Urinary bladder (tissue), 3 donors: ENCODE measurements at regions not wholly inside any gene's neighbourhood (a gene's known extent, or its start where the extent isn't known, plus 50 kb on each side); places are given as distances from the start of the nearest gene placed in this dataset.
"Not testable (repeated sequence)": the region's sequence is repeated elsewhere in the genome, so short reads cannot be mapped to it uniquely, and the experiment has no call there.

Experiments
- DNase-seq: peaks from one replicate; pipeline ENCODE4 v3.0.0-alpha.2; 2015; ENCODE audit errors: extremely low spot score
- H3K27ac ChIP-seq: one replicate; pipeline ENCODE4 v1.5.1; 2013; ENCODE audit warnings: low read depth, mild to moderate bottlenecking, moderate library complexity
- H3K36me3 ChIP-seq: one replicate; pipeline ENCODE4 v1.6.1; 2013; ENCODE audit warnings: mild to moderate bottlenecking, moderate library complexity; ENCODE audit not compliant: insufficient read depth
- H3K4me1 ChIP-seq: one replicate; pipeline ENCODE4 v1.6.1; 2013; ENCODE audit warnings: mild to moderate bottlenecking, moderate library complexity; ENCODE audit not compliant: insufficient read depth
- H3K4me3 ChIP-seq: one replicate; pipeline ENCODE4 v1.5.1; 2013; ENCODE audit warnings: low read depth, low read length
- WGBS: extraction: QIAGEN DNeasy Blood & Tissue Kit; methylation state at CpG from one replicate; pipeline ENCODE4 v1.1.7; 2013; 5-methylcytosine and 5-hydroxymethylcytosine counted together
- donor health status: healthy with polysubstance abuse.
- donor health status: healthy.

DNA sequence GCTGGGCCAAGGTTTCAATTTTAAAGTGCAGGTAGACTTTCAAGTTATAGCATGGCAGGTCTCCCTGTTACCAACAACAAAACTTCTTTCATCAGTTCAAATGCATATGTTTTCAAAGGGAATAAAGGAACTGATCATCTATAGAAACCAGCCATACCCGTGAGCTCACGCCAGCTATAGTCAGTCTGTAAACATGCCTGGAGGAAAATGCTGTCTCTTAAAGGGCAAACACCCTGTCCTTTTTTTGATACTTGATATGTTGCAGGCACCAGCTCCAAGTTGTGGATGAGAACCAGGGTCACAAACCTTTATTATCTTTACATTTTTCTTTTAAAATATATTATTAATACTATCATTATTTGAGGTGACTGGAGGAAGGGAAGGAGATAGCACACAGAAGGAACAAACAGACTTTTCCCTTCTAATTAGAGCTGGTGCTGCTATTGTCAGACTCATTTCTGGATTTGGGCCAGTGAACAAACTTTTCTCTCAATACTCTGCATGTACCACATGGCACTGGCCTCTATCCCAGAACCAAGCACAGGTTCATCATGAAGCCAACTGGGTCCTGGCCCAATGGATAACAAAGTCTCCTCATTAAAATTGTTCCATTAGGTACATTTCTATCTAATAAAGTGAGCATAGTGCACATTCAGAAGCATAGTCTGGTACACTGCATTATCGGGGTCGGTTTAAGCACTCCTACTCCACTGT lies 1102.4 kb downstream of the SORCS3 start:
- WGBS = 69% methylated on average over 4 of the region's 4 CpGs

DNA sequence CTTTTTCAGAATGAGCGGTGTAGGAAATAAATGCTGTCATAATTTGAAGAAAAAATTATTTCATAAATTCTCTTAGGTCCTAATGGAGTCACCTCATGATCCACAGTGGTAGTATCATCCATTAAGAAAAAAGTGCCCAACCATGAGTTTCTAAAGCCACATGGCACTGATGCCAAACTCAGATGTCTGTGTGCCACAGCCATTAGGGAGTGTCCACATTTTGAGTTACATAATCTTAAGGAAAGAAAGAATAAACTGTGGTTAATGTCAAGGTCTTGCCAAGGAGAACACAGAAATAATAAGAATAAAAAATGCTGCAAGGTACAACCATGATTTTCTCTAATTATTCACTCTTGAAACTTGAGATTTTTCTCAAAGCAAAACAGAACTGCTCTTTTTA lies 1101.8 kb downstream of the SORCS3 start:
- Histone ChIP-seq H3K4me3 (no peak overlapping the region), H3K27ac (no peak overlapping the region), H3K36me3 (no peaks in the 10 kb centered on the region), H3K4me1 (no peaks in the 10 kb centered on the region)
- no peak for DNase-seq
- 78% methylated on average over 1 of the region's 1 CpG for WGBS

More for the DNA sequence above, 1102.4 kb downstream of the SORCS3 start:
- no peak for DNase-seq
- Histone ChIP-seq H3K27ac (no peak overlapping the region), H3K36me3 (no peaks in the 10 kb centered on the region), H3K4me3 (no peak overlapping the region), H3K4me1 (no peaks in the 10 kb centered on the region)

DNA sequence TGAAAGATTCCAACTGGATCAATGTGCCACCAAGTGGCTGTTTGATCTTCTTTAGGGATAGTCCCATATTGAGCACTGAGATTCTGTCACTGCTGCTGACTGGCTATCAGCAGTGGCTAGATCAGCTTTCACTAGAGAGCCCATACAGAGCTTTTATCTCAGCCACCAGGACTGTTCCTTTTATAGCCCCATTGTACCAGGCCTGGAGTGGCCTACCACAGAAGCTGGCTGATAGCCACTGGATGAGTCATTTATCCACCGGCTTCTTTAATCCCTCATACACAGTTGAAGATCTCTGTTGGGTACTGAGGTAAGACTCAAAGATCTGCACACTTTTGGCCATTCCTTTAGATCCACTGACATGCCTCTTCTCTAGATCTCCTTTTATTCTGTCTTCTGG lies 1101.1 kb downstream of the SORCS3 start:
- no peak for DNase-seq
- no peaks in the 10 kb centered on the region for H3K4me1 ChIP-seq
- no peak overlapping the region for H3K4me3 ChIP-seq
- H3K36me3 ChIP-seq = no peaks in the 10 kb centered on the region
- H3K27ac ChIP-seq = no peak overlapping the region
- WGBS = 25% methylated on average over 1 of the region's 1 CpG

GRCh38 chr10:105734479-105734878 lies 1093.4 kb downstream of the SORCS3 start:
- H3K36me3 ChIP-seq = no peaks in the 10 kb centered on the region
- no peak overlapping the region for H3K4me3 ChIP-seq
- H3K27ac ChIP-seq = no peak overlapping the region
- WGBS = 75% methylated on average over 2 of the region's 2 CpGs
- no peaks in the 10 kb centered on the region for H3K4me1 ChIP-seq
- DNase-seq = no peak

GRCh38 chr10:105733924-105734323 lies 1092.8 kb downstream of the SORCS3 start:
- Histone ChIP-seq H3K4me1 (no peaks in the 10 kb centered on the region), H3K4me3 (no peak overlapping the region), H3K27ac (no peak overlapping the region), H3K36me3 (no peaks in the 10 kb centered on the region)
- no peak for DNase-seq

DNA sequence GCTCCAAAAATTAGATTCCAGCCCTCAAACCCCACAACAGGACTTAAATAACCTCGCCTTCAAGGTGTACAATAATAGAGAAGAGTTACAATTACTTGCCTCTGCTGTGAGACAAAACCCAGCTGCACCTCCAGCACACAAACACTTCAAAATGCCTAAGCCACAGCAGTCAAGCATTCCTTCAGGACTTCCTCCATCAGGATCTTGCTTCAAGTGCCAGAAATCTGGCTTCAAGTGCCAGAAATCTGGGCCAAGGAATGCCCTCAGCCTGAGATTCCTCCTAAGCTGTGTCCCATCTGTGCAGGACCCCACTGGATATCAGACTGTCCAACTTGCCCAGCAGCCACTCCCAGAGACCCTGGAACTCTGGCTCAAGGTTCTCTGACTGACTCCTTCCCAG lies 1088.3 kb downstream of the SORCS3 start:
- Histone ChIP-seq H3K4me1 (no peaks in the 10 kb centered on the region), H3K4me3 (no peak overlapping the region), H3K27ac (no peak overlapping the region), H3K36me3 (no peaks in the 10 kb centered on the region)
- WGBS = 80% methylated on average over 1 of the region's 1 CpG
- DNase-seq = no peak

GRCh38 chr10:105727586-105727985 lies 1086.5 kb downstream of the SORCS3 start:
- not testable (repeated sequence) for H3K27ac ChIP-seq, H3K36me3 ChIP-seq, H3K4me1 ChIP-seq, DNase-seq, H3K4me3 ChIP-seq
- WGBS = 47% methylated on average over 2 of the region's 2 CpGs

GRCh38 chr10:105727131-105727530 lies 1086.0 kb downstream of the SORCS3 start:
- Histone ChIP-seq H3K27ac (no peak overlapping the region), H3K36me3 (no peaks in the 10 kb centered on the region), H3K4me1 (no peaks in the 10 kb centered on the region), H3K4me3 (no peak overlapping the region)
- no peak for DNase-seq
- 44% methylated on average over 2 of the region's 2 CpGs for WGBS

DNA sequence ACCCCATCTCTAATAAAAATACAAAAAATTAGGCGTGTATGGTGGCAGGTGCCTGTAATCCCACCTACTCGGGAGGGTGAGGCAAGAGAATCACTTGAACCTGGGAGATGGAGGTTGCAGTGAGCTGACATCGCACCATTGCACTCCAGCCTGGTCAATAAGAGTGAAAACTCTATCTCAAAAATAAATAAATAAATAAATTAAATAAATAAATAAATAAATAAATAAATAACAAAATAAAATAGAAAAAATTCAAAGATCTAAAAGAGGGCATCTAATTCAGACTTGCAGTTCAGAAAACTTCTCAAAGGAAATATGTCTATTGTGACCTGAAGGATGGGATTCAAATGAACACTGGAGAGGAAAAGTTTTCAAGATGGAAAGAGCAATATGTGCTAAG lies 1085.1 kb downstream of the SORCS3 start:
- H3K36me3 ChIP-seq = no peaks in the 10 kb centered on the region
- 69% methylated on average over 3 of the region's 3 CpGs for whole genome bisulfite sequencing
- no peak for DNase-seq

GRCh38 chr10:105725007-105725406 lies 1083.9 kb downstream of the SORCS3 start:
- 67% methylated on average over 8 of the region's 8 CpGs for WGBS
- H3K27ac ChIP-seq = no peak overlapping the region
- H3K4me1 ChIP-seq = no peaks in the 10 kb centered on the region
- no peaks in the 10 kb centered on the region for H3K36me3 ChIP-seq
- no peak overlapping the region for H3K4me3 ChIP-seq
- DNase-seq = no peak

More for the DNA sequence above, 1085.1 kb downstream of the SORCS3 start:
- H3K4me1 ChIP-seq = no peaks in the 10 kb centered on the region
- no peak overlapping the region for H3K4me3 ChIP-seq
- no peak overlapping the region for H3K27ac ChIP-seq

DNA sequence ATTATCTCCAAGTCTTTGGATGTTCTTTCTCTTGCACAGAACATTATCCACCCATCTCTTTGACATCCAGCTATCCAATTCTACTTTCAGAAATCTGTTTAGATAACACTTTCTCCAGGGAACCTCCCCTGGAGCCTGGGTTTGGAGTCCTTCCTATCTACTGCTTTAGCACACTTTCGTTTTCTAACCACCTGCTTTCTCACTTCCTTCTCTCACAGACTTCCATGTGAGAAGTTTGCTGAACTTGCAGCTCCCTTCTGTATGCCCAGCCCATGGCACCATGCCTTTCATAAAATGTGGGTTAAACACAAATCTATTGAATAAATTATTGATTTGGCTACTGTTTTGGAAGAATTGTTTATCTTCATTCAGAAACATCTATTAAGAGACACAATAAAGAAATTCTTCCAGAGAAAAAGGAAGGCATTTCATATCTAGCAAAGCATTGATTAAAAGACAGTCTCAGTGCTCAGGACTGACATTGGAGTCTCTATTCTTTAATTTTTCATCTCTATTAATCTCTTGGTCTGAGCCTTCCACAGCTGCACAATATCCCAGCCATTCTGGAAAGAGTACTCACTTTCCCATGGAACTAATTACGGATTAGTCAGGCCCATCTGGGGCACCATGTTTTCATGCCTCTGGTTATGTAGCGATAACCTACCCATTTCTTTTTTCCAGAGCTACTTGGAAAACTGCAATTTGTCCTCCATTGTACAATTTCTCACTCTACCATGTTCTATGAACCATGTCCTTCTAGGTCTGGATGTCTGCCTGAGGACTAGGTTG lies 1077.3 kb downstream of the SORCS3 start:
- Histone ChIP-seq H3K36me3 (no peaks in the 10 kb centered on the region), H3K27ac (no peak overlapping the region), H3K4me3 (no peak overlapping the region), H3K4me1 (no peaks in the 10 kb centered on the region)
- no peak for DNase-seq
- 78% methylated on average over 3 of the region's 3 CpGs for WGBS

DNA sequence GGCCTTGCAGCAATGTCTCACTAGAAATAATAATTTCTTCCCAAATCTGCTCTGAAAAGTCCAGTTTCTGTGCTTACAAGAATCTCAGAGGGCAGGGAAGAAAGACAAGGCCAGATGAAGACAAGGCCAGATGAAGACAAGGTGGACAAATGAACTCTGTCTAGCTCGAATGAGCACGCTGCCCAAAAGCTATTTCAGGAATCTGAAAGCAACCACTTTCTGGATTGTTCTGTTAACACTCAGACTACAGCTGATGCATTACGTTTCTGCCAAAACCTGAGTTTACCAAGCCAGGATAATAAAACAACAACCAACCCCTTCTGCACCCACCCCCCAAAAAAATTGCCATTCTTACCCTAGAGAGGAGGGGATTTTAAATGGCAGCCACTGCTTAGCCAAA lies 1073.6 kb downstream of the SORCS3 start:
- H3K36me3 ChIP-seq = no peaks in the 10 kb centered on the region
- H3K4me1 ChIP-seq = no peaks in the 10 kb centered on the region
- DNase-seq = no peak
- 66% methylated on average over 3 of the region's 3 CpGs for WGBS
- no peak overlapping the region for H3K27ac ChIP-seq
- no peak overlapping the region for H3K4me3 ChIP-seq

- no peak for DNase-seq
- Histone ChIP-seq H3K4me1 (no peaks in the 10 kb centered on the region), H3K4me3 (no peak overlapping the region), H3K36me3 (no peaks in the 10 kb centered on the region), H3K27ac (no peak overlapping the region)
- WGBS = 79% methylated on average over 2 of the region's 2 CpGs
These were observed 1066.5 kb downstream of the SORCS3 start for GRCh38 chr10:105707603-105708002.

DNA sequence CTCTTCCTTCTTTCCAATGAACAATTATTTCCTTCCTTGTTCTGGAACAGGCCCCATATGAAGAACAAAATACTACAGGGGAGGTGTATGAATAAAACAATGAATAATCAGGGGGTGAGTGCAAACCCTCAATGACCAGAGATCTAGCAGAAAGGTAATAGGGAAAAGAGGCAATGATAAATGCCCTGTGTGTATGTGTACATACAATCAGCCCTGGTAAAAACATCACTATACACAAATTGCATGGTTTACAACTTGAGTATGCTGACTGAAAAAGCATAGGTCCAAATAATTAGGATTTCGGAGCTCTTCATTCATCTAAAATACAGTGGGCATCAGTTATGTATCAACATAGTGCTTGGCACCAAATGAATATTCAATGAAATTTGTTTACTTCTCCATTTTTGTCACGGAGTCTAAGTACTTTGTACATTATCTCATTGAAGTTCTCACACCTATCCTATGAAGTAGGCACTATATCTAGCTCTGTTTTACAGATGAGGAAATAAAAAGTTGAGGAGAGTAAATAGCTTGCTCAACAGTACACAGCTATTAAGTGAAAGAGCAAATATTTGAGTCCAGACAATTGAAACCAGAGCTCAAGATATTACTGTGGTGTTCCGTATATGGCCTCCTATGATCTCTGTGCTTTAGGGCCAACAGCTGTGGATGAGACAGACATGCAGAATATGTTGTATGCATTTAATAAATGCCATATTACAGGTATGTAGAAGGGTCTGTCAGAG lies 1065.4 kb downstream of the SORCS3 start:
- Histone ChIP-seq H3K4me1 (no peaks in the 10 kb centered on the region), H3K4me3 (no peak overlapping the region), H3K36me3 (no peaks in the 10 kb centered on the region), H3K27ac (no peak overlapping the region)
- DNase-seq = no peak
- WGBS = 76% methylated on average over 3 of the region's 3 CpGs
